Eye (tissue), 1 donor: ENCODE measurements at regions not wholly inside any gene's neighbourhood (a gene's known extent, or its start where the extent isn't known, plus 50 kb on each side); places are given as distances from the start of the nearest gene placed in this dataset.

Experiments
- DNase-seq: peaks from one replicate; pipeline ENCODE4 v3.0.0-alpha.2; 2015

DNA sequence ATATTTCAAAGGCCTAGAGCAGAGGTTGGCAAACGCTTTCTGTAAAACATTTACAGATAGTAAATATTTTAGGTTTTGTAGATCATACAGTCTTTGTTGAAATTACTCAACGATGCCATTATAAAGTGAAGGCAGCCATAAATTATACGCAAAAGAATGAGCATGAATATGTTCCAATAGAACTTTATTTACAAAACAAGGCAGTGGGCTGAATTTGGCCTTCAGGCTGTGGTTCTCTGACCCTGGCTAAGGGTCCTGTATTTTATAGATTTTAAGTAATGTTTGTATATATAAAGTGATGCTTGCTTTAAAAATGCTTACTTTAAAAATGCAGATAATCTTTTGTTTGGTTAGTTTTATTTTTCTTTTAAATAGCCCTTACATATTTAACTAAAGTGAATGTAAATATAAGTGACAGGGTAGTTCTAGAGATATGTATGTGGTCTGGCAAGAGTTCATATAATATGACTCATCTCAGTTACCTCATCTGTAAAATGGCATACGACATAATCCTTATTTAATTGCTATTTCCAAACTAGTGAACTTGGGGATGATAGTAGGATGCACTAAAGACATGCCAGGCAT is 51.7 kb upstream of the ATP5MC3 start:
- peak; percentile 23 for DNase-seq
